Erythroblast (primary cell): ENCODE measurements at regions not wholly inside any gene's neighbourhood (a gene's known extent, or its start where the extent isn't known, plus 50 kb on each side); places are given as distances from the start of the nearest gene placed in this dataset.

Experiments used
- GATA1 ChIP-seq: IDR thresholded peaks from 2 replicates; pipeline ENCODE4 v1.6.1; 2011; ENCODE audit warnings: low read depth, mild to moderate bottlenecking, control low read depth, low read length, moderate library complexity
- POLR2A ChIP-seq: IDR thresholded peaks from 2 replicates; pipeline ENCODE4 v1.6.1; 2011; ENCODE audit warnings: mild to moderate bottlenecking, low read length

GRCh38 chr14:38089123-38089522 lies 118.6 kb upstream of the SSTR1 start:
- TF ChIP-seq POLR2A (no peak), GATA1 (no peak)
